ENCODE measurements at regions not wholly inside any gene's neighbourhood (a gene's known extent, or its start where the extent isn't known, plus 50 kb on each side); places are given as distances from the start of the nearest gene placed in this dataset.

DNA sequence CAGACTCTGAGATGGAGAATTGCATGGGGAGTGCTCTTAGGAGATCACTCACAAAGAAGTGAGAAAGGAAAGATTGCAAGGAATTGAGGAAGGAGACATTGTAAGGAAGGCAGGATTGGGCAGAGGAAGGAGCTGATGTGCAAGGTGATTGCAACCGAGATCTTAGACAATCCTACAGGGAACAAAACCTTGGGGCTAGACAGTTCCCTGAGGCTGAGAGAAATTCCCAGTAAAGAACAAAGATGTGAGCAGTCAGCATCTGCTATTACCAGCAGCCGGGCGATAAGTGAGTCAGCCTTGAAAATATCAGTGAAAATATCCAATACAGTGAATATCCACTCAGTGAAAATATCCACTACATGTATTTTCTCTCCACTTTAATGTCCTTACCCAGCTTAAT is 143.6 kb upstream of the TBC1D5 start:
- no peak for DNase-seq
- no peaks in the 10 kb centered on the region for H3K27me3 ChIP-seq
- no peak overlapping the region for H3K27ac ChIP-seq
- TF ChIP-seq EP300 (IDR thresholded peaks at IDR 0.05) (no peak), POLR2A (IDR thresholded peaks at IDR 0.05) (no peak)
- TF ChIP-seq, protein P1, sequence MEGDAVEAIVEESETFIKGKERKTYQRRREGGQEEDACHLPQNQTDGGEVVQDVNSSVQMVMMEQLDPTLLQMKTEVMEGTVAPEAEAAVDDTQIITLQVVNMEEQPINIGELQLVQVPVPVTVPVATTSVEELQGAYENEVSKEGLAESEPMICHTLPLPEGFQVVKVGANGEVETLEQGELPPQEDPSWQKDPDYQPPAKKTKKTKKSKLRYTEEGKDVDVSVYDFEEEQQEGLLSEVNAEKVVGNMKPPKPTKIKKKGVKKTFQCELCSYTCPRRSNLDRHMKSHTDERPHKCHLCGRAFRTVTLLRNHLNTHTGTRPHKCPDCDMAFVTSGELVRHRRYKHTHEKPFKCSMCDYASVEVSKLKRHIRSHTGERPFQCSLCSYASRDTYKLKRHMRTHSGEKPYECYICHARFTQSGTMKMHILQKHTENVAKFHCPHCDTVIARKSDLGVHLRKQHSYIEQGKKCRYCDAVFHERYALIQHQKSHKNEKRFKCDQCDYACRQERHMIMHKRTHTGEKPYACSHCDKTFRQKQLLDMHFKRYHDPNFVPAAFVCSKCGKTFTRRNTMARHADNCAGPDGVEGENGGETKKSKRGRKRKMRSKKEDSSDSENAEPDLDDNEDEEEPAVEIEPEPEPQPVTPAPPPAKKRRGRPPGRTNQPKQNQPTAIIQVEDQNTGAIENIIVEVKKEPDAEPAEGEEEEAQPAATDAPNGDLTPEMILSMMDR (IDR thresholded peaks at IDR 0.05): no peak
- H3K9me3 ChIP-seq: no peaks in the 10 kb centered on the region
- no peaks in the 10 kb centered on the region for H3K4me1 ChIP-seq (ENCODE audit: insufficient read depth)
- no peak overlapping the region for H3K4me3 ChIP-seq
- no peaks in the 10 kb centered on the region for H3K36me3 ChIP-seq
- intact Hi-C loops (cut with DNase I): no loop called here
- WGBS, 3 donors: 83 to 94% (median 89%) methylated on average over 3 of the region's 3 CpGs

DNA sequence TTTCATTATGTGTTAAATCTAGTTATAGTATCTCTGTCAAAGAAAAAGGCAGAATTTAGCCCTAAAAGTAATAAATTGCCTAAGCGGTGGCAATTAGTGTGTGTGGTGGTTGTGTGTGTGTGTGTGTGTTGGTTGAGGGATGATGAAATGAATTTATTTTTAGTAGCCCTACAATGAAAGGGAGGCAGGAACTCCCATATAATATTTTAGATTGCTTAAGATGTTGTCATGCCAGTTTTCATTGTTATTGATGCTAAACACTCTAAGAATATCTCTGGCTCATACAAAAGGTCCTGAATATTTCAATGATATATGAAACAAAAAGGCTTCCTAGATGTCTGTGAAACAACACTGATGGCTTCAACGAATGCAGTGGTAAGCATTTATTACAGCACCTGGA is 140.6 kb upstream of the TBC1D5 start:
- Histone ChIP-seq H3K9me3 (no peaks in the 10 kb centered on the region), H3K36me3 (no peaks in the 10 kb centered on the region), H3K4me3 (no peak overlapping the region), H3K27me3 (no peaks in the 10 kb centered on the region), H3K27ac (no peak overlapping the region), H3K4me1 (ENCODE audit: insufficient read depth) (no peaks in the 10 kb centered on the region)
- 81 to 85% (median 85%) methylated on average over 2 of the region's 2 CpGs for WGBS, 3 donors
- TF ChIP-seq POLR2A (IDR thresholded peaks at IDR 0.05): no peak
- no peak for TF ChIP-seq EP300 (IDR thresholded peaks at IDR 0.05)
- TF ChIP-seq, protein P1 (IDR thresholded peaks at IDR 0.05): no peak
- intact Hi-C loops (cut with DNase I): no loop called here
- no peak for DNase-seq

DNA sequence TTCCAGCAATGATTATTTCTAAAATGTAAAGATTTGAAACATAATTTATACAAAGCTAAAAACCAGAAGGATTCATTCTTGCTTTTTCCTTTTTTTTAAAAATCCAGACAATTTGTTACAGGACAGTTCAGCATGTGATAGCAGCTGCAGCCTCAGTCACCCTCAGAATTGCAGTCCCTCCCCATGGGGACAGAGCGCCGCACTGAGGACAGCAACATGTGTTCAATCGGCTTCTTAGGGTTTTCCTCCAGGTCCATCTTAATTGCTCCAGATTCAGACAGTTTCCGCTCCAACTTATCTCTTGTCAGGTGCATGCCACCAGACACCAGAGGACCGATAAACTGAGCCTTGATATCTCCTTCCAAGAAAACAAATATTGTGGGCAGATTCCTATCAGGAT is 134.9 kb upstream of the TBC1D5 start:
- no peaks in the 10 kb centered on the region for H3K27me3 ChIP-seq
- no peaks in the 10 kb centered on the region for H3K4me1 ChIP-seq (ENCODE audit: insufficient read depth)
- TF ChIP-seq, protein P1 (IDR thresholded peaks at IDR 0.05): no peak
- TF ChIP-seq POLR2A (IDR thresholded peaks at IDR 0.05) (no peak), EP300 (IDR thresholded peaks at IDR 0.05) (no peak)
- H3K4me3 ChIP-seq: no peak overlapping the region
- 90 to 94% (median 94%) methylated on average over 5 of the region's 5 CpGs for WGBS, 3 donors
- intact Hi-C loops (cut with DNase I): no loop called here
- no peak overlapping the region for H3K27ac ChIP-seq
- DNase-seq: no peak
- no peaks in the 10 kb centered on the region for H3K9me3 ChIP-seq
- H3K36me3 ChIP-seq: no peaks in the 10 kb centered on the region

DNA sequence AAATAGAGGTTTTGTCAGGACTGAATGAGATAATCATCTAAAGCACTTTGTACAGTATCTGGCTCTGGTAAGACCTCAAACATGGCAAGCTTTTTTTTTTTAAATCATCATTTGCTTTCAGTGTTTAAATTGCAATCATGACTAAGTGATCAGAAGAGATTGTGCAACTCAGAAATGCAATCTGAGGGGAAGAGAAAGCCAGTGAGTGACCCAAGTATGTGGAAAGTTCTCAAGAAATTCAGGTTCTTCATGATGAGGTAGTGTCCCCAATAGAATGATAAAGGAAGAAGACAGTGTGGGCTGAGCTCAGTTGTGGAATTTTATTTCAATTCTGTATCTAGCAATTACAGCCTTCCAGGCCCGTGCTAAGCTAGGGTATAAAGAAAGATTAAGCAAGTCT is 132.2 kb upstream of the TBC1D5 start:
- Histone ChIP-seq H3K27ac (no peak overlapping the region), H3K36me3 (no peaks in the 10 kb centered on the region), H3K9me3 (no peaks in the 10 kb centered on the region), H3K4me3 (no peak overlapping the region), H3K4me1 (ENCODE audit: insufficient read depth) (no peaks in the 10 kb centered on the region), H3K27me3 (no peaks in the 10 kb centered on the region)
- 58 to 79% (median 69%) methylated on average over 1 of the region's 1 CpG for WGBS, 3 donors
- no peak for DNase-seq
- TF ChIP-seq POLR2A (IDR thresholded peaks at IDR 0.05) (no peak), EP300 (IDR thresholded peaks at IDR 0.05) (no peak)
- TF ChIP-seq, protein P1 (IDR thresholded peaks at IDR 0.05): no peak
- intact Hi-C loops (cut with DNase I): no loop called here

DNA sequence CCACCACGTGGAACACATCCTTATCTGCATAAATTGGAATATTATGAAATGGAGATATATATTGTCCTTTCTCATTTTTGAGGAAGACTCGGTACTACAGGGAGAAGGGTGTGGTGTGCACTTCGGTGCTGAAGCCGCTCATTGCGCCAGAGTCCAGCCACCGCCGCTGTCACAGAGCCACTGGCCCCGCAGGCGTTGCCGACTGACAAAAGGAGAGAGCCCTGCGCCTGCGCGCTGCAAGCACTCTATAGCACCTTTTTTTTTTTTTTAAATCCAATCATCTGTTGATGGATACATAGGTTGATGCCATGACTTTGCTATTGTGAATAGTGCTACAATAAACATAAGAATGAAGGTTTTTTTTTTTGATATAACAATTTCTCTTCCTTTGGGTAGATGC is 130.0 kb upstream of the TBC1D5 start:
- H3K27me3 ChIP-seq: no peaks in the 10 kb centered on the region
- H3K4me1 ChIP-seq (ENCODE audit: insufficient read depth): no peaks in the 10 kb centered on the region
- 94 to 95% (median 95%) methylated on average over 13 of the region's 13 CpGs for WGBS, 3 donors
- no peaks in the 10 kb centered on the region for H3K9me3 ChIP-seq
- no peak for DNase-seq
- no peak overlapping the region for H3K27ac ChIP-seq
- H3K4me3 ChIP-seq: no peak overlapping the region
- intact Hi-C loops (cut with DNase I): no loop called here
- TF ChIP-seq, protein P1 (IDR thresholded peaks at IDR 0.05): no peak
- TF ChIP-seq POLR2A (IDR thresholded peaks at IDR 0.05): no peak
- no peak for TF ChIP-seq EP300 (IDR thresholded peaks at IDR 0.05)
- no peaks in the 10 kb centered on the region for H3K36me3 ChIP-seq

All from ovary (tissue), 7 donors.